ENCODE measurements at regions not wholly inside any gene's neighbourhood (a gene's known extent, or its start where the extent isn't known, plus 50 kb on each side); places are given as distances from the start of the nearest gene placed in this dataset.

DNA sequence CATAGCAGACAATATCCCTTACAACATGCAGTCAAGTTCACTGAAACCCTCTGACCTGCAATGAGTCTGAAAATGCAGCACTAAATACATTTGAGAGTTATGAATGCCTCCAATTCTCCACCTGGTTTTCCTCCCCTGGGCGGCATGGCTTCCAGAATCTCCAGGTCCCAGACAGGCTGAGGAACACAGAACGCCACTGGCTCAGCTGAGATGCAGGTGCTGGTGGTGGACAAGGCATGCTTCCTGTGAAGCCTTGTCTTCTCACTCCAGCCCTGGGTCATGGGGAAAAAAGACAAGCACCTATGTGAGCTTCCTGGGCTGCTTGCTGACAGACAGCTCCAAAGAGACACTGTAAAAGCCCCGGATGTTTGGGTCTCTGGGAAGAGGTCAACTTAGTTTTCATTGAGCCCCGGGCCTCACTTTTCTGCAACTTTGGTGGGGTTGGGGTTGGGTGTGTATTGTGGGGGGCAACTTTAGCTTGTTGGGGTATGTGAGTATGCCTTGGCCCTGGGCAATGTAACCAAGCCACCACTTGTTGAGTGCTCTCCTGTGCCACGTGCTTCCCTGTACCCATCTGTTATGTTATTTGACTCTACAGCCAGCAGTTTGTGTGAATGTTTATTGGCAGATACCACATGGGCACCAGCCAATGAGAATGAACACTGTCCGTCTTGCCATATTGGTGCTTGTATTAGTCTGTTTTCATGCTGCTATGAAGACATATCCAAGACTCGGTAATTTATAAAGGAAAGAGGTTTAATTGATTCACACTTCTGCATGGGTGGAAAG, 127.8 kb downstream of the EMX2 start:
- DNase-seq (ENCODE audit: low spot score), result no peak

GRCh38 chr10:117673230-117674010, 130.9 kb downstream of the EMX2 start:
- no peak for DNase-seq (ENCODE audit: low spot score)

DNA sequence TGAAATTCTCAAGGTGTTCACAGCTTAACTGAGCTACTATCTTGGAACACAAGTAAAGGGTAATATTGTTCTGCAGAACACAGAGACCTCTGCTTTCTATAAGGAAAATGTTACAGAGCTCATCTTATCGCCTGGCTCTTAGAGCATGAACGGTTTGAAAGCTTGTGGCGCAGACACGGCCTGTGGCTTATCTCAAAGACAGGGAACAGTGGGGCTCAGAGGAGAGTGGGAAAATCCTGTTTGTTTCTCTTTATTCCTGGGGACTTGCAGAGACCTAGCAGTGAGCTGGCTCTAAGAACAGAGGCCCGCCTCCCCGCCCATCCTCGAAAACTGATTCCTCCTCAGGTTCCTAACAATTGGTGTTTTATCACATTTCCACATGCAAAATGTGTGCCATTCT, 131.7 kb downstream of the EMX2 start:
- DNase-seq (ENCODE audit: low spot score), result no peak

DNA sequence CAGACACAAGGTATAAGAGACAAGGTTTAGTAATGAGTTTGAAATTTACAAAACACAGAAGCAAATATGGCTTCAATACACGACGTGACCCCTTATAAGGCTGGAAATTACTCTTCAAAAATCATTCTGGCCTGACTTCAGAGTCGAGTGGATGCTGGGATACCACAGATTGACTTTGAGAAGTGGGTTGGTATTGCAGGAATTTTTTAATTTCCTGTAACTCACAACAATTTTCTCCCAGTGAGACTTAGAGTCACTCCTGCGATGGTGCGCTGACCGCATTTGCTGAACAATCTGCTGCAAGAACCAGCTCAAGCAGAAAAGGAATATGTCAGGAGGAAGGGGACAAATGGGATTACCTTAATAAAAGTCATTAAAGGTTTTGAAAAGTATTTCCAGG, 132.1 kb downstream of the EMX2 start:
- DNase-seq (ENCODE audit: low spot score), result no peak

DNA sequence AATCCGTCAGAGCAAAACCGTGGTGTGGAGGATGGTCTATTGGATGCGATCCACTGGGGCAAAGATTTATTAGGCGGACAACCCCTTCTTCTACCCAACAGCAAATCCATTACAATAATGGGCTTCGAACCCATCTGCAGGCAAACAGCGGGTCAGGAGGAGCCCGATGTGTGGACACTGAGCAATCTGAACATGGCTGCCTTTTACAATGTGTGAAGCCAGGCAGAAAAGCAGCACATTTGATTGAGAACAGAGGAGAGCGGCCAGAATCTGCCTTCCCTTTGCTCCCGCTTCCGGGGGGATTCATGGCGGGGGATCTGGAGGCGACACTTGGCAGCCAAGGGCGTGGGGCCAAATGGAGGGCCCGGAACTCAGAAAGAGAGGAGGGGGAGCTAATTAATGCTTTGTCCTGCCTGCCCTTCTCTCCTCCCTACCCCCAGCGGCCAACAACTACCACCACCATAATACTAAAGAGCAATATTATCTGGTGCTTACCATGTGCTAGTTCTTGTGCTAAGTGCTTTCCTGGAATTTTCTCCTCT, 133.0 kb downstream of the EMX2 start:
- no peak for DNase-seq (ENCODE audit: low spot score)

DNA sequence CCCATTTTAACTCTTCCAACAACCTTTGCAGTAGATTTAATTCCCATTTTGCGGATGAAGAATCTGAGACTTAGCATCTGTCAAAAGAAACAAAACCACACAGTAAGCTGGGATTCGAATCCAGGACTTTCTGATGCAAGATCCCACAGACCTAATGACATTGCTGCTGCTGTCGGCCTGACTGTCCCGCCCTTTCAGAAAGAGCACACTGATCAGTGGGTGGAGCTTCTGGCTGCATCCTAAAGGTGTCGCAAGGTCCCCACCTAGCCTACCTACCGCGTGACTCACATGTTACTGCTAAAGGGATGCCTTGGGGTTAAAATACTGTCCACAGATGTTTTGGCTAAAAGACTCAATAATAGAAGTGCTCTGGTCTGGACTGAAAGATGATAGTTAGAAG, 134.7 kb downstream of the EMX2 start:
- no peak for DNase-seq (ENCODE audit: low spot score)

DNA sequence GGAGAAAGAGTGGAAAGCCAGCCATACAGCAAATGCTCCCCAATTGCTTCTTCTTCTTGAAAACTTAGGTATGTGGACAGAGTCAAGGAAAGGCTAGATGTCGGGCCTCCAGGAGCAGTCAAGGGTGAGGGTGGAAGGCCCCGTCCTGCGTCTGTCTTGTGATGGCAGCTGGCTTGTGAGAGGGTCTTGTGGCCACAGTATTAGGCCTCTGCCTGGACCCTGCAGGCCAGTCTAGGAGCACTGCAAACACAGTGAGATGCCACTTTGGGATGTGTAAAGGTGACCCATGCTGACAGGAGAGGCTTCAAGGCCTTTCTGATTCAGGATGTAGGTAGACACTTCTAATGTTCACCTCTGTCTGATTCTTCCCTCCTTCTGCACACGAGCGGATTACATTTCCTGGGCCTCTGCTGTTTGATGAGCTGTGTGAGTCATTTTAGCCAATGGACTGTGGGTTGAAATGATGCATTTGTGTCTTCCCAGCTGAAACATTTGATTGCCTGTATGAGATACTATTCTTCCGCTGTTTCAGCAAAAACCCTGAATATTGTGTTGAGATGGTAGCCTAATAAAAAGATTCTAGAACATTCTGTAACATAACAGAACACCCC, 135.4 kb downstream of the EMX2 start:
- peak; percentile 4 for DNase-seq (ENCODE audit: low spot score)

DNA sequence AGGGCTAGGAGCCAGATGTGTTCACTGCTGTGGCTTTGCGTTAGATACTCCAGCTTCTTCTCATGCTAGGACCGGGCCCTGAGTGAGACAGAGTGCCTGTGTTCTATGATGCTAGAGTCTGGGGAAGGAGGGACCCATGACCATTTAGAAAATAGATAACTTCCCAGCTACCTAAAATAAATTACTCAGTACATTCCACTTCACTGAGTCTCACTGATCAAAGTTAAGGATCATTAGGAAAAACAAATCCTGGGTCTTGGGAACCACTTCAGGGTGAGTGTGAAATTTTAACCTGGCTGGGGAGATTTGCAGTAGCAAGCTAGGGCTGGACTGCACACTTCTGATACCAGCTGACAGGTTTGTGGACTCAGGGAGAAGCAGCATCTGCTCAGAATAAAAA, 138.1 kb downstream of the EMX2 start:
- DNase-seq (ENCODE audit: low spot score), result no peak

- no peak for DNase-seq (ENCODE audit: low spot score)
Observed at GRCh38 chr10:117681104-117681503, 138.6 kb downstream of the EMX2 start.

DNA sequence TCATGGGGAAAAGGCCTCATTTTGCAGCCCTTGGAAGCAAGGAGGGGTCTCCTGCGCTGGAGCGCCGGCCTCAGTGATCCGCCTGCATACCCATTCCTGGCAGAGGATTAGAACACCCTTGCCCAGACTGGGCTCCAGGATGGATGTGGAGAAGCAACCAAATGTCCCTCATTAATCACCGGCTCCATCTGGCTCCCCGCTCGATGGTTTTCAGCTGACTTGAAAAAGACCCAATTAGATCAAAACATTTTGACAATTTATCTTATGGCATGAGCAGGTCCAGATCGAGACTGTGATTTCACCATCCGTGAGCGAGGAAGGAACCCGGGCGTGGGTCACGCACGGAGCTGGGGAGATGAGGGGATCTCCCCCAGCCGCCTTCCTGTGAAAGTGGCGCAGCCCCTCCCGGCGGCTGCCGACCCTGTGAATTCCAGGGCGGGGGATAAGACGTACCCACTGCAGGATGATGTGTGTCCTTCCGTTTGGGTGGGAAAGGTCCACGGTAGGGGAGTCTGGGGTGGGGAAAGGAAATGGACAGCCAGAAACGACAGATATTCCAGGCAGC, 141.6 kb downstream of the EMX2 start:
- no peak for DNase-seq (ENCODE audit: low spot score)

GRCh38 chr10:117684672-117685211, 142.2 kb downstream of the EMX2 start:
- no peak for DNase-seq (ENCODE audit: low spot score)

DNA sequence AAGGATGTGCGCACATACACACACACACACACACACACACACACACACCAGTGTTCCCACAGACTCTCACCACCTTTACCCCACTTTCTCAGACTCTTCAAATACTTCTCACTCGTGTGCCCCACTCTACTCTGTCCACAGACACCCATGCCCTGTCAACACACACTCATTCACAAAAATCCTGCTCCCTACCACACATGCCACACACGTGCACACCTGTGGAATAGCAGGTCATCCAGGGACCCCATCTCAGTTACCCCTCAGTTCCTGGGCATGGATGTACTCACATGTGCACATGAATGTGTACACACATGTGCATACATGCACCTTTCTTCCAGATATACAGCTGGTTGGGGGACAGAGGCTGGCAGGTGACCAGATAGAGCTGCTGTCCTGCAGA, 142.9 kb downstream of the EMX2 start:
- no peak for DNase-seq (ENCODE audit: low spot score)

DNA sequence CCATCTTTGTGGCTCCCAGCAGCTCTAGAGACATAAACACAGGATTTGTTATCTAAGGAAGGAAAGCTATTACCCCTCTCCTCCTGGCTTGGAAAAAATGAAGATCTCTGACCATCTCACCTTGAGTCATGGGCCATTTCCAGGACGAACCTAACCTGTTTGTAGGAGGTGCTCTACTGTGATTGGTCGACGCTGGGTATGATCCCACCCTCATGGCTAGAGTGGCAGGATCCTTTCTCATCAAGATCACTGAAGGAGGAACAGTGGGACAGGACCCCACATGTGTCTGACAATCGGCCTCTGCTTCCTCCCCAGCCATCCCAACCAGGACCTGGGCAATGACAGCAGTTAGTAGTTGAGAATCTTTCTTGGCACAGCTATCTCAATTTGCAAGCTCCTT, 144.1 kb downstream of the EMX2 start:
- DNase-seq (ENCODE audit: low spot score), result no peak

- no peak for DNase-seq (ENCODE audit: low spot score)
Observed at GRCh38 chr10:117688358-117688757, 145.8 kb downstream of the EMX2 start.

DNA sequence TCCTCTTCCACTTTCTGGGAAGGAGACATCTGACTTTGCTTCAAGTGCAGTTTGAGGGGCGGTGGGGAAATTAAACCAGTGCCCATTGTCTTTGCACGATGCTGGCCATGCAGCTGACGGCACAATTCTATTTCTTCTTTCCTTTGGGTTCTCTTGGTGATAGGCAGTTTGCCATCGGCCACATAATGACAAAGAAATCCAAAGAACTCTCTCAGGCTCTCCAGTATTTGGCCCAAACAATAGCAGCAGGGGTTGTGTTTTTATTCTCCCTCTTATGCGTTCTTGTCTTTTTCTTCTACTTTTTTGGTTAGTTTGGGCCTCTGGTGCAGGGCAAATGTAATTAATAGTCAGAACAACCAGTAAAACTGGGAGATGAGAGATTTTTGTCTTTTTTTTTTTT, 147.0 kb downstream of the EMX2 start:
- DNase-seq (ENCODE audit: low spot score), result no peak

DNA sequence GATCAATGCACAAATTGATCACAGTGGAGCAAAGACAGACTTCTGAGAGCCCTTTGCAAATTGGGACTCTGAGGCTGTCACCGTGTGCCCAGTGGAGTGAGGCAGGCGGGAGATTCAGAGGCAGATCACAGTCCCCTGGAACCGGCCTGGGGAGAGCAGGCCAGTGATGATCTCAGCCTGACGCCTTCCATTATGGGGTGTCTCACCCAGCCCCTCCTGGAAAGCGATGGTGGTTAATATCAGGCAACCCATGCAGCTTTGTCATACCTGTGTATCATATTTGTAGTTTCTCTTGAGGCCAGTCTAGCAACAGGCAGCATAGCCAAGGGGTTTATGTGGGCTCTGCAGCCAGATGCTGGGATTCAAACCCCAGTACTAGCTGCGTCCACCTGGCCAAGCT, 147.8 kb downstream of the EMX2 start:
- no peak for DNase-seq (ENCODE audit: low spot score)

DNA sequence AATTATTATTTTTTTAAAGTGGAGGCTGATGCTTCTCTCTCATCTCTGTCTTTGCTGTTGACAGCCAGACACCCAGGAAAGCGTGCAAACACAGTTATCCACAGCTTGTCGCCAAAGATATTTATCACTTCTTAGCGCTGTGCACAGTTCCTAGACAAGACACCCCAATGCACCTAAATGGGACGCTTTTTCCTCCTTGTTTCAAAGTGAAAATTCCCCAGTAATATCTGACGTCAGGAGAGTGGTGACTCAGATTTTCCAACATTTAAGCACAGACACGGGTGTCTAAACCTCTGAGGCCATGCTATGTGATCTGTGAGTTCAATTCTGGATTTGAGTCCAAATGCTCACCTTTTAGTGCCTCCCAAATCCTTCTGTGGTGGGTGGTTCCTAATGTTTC, 151.6 kb downstream of the EMX2 start:
- DNase-seq (ENCODE audit: low spot score), result no peak

DNA sequence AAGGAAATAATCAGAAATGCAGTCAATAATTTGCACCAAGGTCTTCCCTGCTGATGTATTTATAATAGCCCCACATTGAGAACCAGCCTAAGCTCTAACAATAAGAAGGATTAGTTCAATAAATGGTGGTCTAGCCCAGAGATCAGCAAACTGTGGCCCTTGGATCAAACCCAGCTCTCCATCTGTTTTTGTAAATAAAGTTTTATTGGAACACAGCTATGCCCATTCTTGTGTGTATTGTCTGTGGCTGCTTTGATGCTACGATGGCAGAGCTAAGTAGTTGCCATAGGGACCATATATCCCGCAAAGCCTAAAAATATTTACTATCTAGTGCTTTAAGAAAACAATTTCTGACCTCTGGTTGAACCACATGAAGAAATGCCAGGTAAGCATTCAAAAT, 154.9 kb downstream of the EMX2 start:
- DNase-seq (ENCODE audit: low spot score), result no peak

DNA sequence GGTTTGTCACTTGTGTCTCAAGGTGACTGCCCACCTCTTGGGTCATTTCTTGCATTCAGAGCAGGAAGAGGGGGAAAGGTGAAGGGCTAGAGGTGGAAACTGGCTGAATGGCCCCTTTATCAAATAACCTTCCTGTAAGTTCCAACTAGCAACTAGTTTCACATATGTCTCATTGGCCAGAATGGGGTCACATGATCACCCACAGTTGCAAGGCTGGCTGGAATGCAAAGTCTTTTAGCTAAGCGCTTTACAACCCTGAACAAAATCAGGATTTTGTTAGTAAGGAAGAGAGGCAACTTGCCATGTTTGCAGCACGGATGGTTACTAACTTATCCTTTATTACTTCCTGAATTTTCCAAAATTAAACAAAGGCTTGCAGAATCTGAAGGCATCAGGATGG, 156.3 kb downstream of the EMX2 start:
- DNase-seq (ENCODE audit: low spot score), result no peak

GRCh38 chr10:117699436-117700075, 157.0 kb downstream of the EMX2 start:
- no peak for DNase-seq (ENCODE audit: low spot score)

- no peak for DNase-seq (ENCODE audit: low spot score)
Observed at GRCh38 chr10:117710181-117710798, 167.7 kb downstream of the EMX2 start.

Measured in left forelimb (tissue), 1 donor.